Activated CD4-positive, alpha-beta T cell treated with anti-CD3 and anti-CD28 coated beads for 36 hours (primary cell): ENCODE measurements at regions not wholly inside any gene's neighbourhood (a gene's known extent, or its start where the extent isn't known, plus 50 kb on each side); places are given as distances from the start of the nearest gene placed in this dataset.

Source experiments
- ATAC-seq: fragments of 200-7000 bp; cut with Tn5 transposase; one replicate; pipeline ENCODE4 v1.10.0; 2021; ENCODE audit warnings: mild to moderate bottlenecking, moderate library complexity
- CTCF ChIA-PET: fragments of 350-600 bp; sonication (Branson Sonifier 250); formaldehyde crosslinking; loops from one replicate; lab custom pipeline; 2021; ENCODE audit warnings: antibody characterized with exemption; lab: Charles Lee
- POLR2A ChIA-PET: fragments of 350-600 bp; sonication (Branson Sonifier 250); formaldehyde crosslinking; loops from one replicate; lab custom pipeline; 2021; ENCODE audit warnings: antibody characterized with exemption, inconsistent platforms; lab: Charles Lee
- DNase-seq: peaks from one replicate; pipeline ENCODE4 v3.0.0-alpha.2; 2020
- H3K27ac Mint-ChIP-seq: one replicate; pipeline ENCODE4 v1.8.0; 2021; ENCODE audit warnings: mixed read lengths
- H3K27me3 Mint-ChIP-seq: one replicate; pipeline ENCODE4 v1.8.0; 2021; ENCODE audit warnings: mixed read lengths
- H3K36me3 Mint-ChIP-seq: one replicate; pipeline ENCODE4 v1.8.0; 2021; ENCODE audit warnings: low read depth, mixed read lengths
- H3K4me1 Mint-ChIP-seq: one replicate; pipeline ENCODE4 v1.8.0; 2021; ENCODE audit warnings: mixed read lengths
- H3K4me3 Mint-ChIP-seq: one replicate; pipeline ENCODE4 v1.8.0; 2021; ENCODE audit warnings: mild to moderate bottlenecking, moderate library complexity, mixed read lengths
- H3K9me3 Mint-ChIP-seq: one replicate; pipeline ENCODE4 v1.8.0; 2021; ENCODE audit warnings: low read depth, mixed read lengths
- intact Hi-C, 2 experiments: fragments of 100-400 bp; cut with DNase I in 1 of 2; cut with micrococcal nuclease in 1 of 2; formaldehyde crosslinking; loops; one replicate each; pipeline versions ENCODE4 v1.14.2 to v1.15.1; 2022 to 2024; cut with DNase I, micrococcal nuclease

DNA sequence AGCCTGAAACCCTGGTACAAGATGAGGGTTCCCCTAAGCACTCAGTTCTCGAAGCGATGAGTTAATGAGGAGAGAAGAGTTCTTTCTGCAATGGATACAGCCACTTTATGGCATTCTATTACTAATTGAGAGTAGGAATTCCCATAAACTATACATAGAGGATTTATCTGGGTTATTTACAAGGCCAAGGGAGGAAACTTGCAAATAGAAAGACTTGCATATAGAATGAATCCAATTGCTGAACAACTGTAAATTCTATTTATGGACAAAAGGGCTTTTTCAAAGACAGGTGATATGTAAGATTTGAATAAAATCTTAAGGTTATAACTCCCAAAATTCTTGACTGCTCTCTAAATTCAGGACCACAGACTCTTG is 182.2 kb downstream of the PPARGC1A start:
- no peak for ATAC-seq
- no peak overlapping the region for H3K4me3 Mint-ChIP-seq
- peaks cover 2% of the 10 kb centered on the region for H3K27me3 Mint-ChIP-seq
- ChIA-PET CTCF (no interaction called here), POLR2A (no interaction called here)
- DNase-seq, result no peak
- H3K9me3 Mint-ChIP-seq, result no peaks in the 10 kb centered on the region
- H3K4me1 Mint-ChIP-seq, result no peaks in the 10 kb centered on the region
- no peak overlapping the region for H3K27ac Mint-ChIP-seq
- intact Hi-C loops, result no loop called here
- H3K36me3 Mint-ChIP-seq, result no peaks in the 10 kb centered on the region

- H3K36me3 Mint-ChIP-seq, result no peaks in the 10 kb centered on the region
- no peak overlapping the region for H3K27ac Mint-ChIP-seq
- intact Hi-C loops, result no loop called here
- H3K9me3 Mint-ChIP-seq, result no peaks in the 10 kb centered on the region
- DNase-seq (no peak), ATAC-seq (no peak)
- ChIA-PET CTCF (no interaction called here), POLR2A (no interaction called here)
- no peak overlapping the region for H3K4me3 Mint-ChIP-seq
- H3K27me3 Mint-ChIP-seq, result peaks cover 2% of the 10 kb centered on the region
- no peaks in the 10 kb centered on the region for H3K4me1 Mint-ChIP-seq
Measured at GRCh38 chr4:23706972-23707651, 182.7 kb downstream of the PPARGC1A start.

DNA sequence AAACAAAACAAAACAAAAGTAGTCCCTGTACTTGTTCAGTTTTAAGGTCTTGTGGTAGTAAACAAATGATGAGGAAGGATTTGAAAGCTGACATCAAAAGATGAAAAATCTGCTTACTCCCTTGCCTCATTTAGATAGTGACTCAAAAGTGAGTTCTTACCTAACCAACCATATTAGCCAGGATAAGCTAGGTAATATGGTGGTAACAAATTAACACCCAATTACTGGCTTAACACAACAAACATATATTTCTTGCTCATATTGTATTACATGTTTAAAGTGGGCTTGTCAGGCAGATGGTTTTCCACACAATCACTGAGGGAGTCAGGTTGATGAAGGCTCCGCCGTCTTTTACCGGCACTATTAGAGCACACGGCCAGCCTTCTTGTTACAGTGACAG is 189.7 kb downstream of the PPARGC1A start:
- no peak for ATAC-seq
- Mint-ChIP-seq H3K27ac (no peak overlapping the region), H3K27me3 (peaks cover 2% of the 10 kb centered on the region), H3K9me3 (no peaks in the 10 kb centered on the region), H3K4me3 (no peak overlapping the region), H3K4me1 (no peaks in the 10 kb centered on the region), H3K36me3 (no peaks in the 10 kb centered on the region)
- ChIA-PET CTCF (no interaction called here), POLR2A (no interaction called here)
- DNase-seq, result no peak
- intact Hi-C loops, result no loop called here

DNA sequence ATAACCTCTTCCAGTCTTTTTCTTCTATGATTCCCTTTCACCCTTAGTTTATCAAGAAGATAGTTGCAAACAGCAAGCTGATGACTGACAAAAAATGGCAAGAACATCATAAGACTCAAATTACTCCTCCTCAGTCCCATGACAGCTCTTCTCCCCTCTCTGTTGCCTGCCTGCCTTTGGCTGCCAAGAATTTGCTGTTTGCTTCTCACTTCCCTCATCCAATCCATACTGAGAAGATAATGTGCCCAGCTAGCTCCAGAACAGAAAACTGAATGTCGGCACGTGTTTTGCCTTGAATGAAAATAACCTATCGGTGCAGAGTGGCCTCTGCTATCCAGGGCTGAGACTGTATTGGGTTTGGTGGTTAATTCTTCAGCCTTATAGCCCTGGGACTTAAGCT is 192.1 kb downstream of the PPARGC1A start:
- H3K27me3 Mint-ChIP-seq, result peaks cover under 1% of the 10 kb centered on the region
- POLR2A ChIA-PET, result no interaction called here
- ATAC-seq (no peak), DNase-seq (no peak)
- no peak overlapping the region for H3K4me3 Mint-ChIP-seq
- H3K27ac Mint-ChIP-seq, result no peak overlapping the region
- no peaks in the 10 kb centered on the region for H3K4me1 Mint-ChIP-seq
- no peaks in the 10 kb centered on the region for H3K9me3 Mint-ChIP-seq
- CTCF ChIA-PET, result interaction anchor here (0.7 kb wide), 1 partner anchor 932 kb away, joined by 3 read pairs; no protein-coding TSS in a partner anchor
- intact Hi-C loops, result no loop called here
- H3K36me3 Mint-ChIP-seq, result no peaks in the 10 kb centered on the region

DNA sequence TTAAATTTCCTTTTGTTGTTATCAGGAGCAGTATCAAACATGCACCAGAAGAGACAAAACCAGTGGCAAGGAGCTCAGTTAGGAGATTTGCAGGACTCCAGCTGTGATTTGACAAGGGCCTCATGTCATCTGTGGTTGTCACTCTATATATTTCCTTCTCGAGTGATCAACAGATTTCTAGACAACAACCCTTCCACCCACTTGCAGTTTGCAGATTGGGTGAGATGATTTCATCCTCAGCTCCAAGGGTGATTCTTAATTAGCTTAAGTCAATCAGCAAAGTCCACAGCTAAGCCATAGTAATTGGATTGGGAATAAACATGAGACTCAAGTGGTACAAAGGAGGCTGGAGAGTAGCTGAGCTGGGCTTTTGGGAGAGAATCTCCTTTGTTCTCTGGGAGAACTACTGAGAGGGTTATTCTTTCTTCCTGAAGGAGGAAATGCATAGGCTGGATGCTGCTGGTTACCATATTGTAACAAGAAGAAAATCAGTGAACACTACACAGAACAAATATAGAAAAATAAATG is 192.8 kb downstream of the PPARGC1A start:
- no peaks in the 10 kb centered on the region for H3K27me3 Mint-ChIP-seq
- no peaks in the 10 kb centered on the region for H3K4me1 Mint-ChIP-seq
- DNase-seq (no peak), ATAC-seq (no peak)
- H3K36me3 Mint-ChIP-seq, result no peaks in the 10 kb centered on the region
- ChIA-PET CTCF (no interaction called here), POLR2A (no interaction called here)
- no peaks in the 10 kb centered on the region for H3K9me3 Mint-ChIP-seq
- no peak overlapping the region for H3K27ac Mint-ChIP-seq
- no peak overlapping the region for H3K4me3 Mint-ChIP-seq
- intact Hi-C loops, result no loop called here

DNA sequence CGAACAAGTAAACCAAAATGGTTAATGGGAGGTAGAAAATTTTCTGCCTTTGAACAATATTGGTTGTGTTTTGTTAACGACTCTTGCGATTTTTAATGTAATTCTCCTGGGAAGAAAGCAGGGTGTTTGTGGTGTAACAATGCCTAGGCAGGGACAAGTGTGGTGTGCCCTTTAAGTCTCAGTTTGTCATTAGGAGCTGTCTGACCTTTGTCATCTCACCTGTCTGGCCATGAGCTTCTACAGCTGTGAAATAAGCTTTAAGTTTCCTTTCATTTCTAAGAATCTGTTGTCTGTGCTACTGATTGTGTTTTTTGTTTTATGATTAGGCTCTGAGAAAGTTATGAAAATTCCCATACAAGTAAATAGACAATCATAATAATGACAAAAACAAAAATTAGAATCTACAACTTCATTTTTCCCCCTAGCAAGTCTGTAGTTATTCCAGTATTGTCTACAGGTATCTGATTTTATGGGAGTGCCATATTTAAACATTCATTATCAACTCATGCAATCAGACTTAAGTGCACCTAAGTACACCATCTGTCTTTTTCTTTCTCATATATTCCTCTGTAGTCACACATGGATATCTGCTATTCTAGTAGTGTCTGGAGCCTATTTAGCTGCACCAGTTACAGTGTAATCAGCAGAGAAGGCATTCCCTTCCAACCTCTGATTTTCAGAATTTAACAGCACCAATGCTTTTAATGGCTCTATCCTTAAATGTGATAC is 203.5 kb downstream of the PPARGC1A start:
- no peak overlapping the region for H3K27ac Mint-ChIP-seq
- H3K9me3 Mint-ChIP-seq, result peaks cover 9% of the 10 kb centered on the region
- no peaks in the 10 kb centered on the region for H3K4me1 Mint-ChIP-seq
- ATAC-seq (no peak), DNase-seq (no peak)
- POLR2A ChIA-PET, result no interaction called here
- no peak overlapping the region for H3K4me3 Mint-ChIP-seq
- intact Hi-C loops, result no loop called here
- CTCF ChIA-PET, result no interaction called here
- peaks cover 2% of the 10 kb centered on the region for H3K27me3 Mint-ChIP-seq
- no peaks in the 10 kb centered on the region for H3K36me3 Mint-ChIP-seq

DNA sequence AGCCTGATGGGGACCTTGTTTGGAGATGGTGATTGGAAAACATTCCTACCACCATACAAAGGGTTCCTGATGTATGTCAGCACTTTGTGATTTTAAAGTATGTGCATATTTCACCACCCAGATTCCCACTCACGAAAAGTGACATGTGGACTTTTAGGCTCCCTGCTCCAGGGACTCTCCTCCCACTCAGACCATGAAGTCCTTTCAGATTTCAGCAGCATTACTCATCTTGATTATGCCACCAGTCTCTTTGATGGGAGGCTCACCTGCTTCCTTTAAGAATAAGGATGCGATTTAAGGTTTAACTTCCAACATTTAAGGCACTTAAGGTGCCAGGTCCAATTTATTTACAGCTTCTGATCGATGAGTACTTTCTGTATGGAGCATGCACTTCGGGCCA is 204.4 kb downstream of the PPARGC1A start:
- H3K36me3 Mint-ChIP-seq, result no peaks in the 10 kb centered on the region
- no peaks in the 10 kb centered on the region for H3K4me1 Mint-ChIP-seq
- H3K27ac Mint-ChIP-seq, result no peak overlapping the region
- DNase-seq (no peak), ATAC-seq (no peak)
- peaks cover 2% of the 10 kb centered on the region for H3K27me3 Mint-ChIP-seq
- ChIA-PET CTCF (no interaction called here), POLR2A (no interaction called here)
- H3K9me3 Mint-ChIP-seq, result peaks cover 9% of the 10 kb centered on the region
- intact Hi-C loops, result no loop called here
- no peak overlapping the region for H3K4me3 Mint-ChIP-seq

GRCh38 chr4:23680671-23681518 is 209.0 kb downstream of the PPARGC1A start:
- ChIA-PET CTCF (no interaction called here), POLR2A (no interaction called here)
- no peak overlapping the region for H3K4me3 Mint-ChIP-seq
- no peak overlapping the region for H3K27ac Mint-ChIP-seq
- no peaks in the 10 kb centered on the region for H3K9me3 Mint-ChIP-seq
- H3K36me3 Mint-ChIP-seq, result no peaks in the 10 kb centered on the region
- DNase-seq (no peak), ATAC-seq (no peak)
- H3K27me3 Mint-ChIP-seq, result no peaks in the 10 kb centered on the region
- H3K4me1 Mint-ChIP-seq, result no peaks in the 10 kb centered on the region
- intact Hi-C loops, result no loop called here

DNA sequence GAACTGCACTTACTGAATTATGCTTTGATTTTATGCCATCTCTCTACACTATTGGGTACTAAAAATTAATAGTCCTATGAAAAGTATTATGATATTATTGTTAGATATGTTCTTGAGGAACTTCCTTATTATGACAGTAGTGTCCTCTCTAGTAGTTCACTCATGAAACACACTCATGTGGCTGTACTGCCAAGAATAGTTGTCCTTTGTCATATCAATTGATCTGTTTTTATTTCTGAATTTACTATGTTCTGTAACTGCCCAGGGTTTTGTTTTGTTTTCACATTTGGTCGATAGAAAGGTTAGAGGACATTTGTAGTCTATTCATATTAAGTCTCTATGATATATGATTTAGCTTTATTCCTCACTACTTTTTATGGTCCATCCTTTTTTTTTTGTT is 215.2 kb downstream of the PPARGC1A start:
- ChIA-PET CTCF (interaction anchor here (0.7 kb wide), 1 partner anchor 180 kb away, joined by 3 read pairs; no protein-coding TSS in a partner anchor), POLR2A (no interaction called here)
- intact Hi-C loops, result no loop called here
- H3K9me3 Mint-ChIP-seq, result peaks cover 6% of the 10 kb centered on the region
- DNase-seq (no peak), ATAC-seq (no peak)
- no peaks in the 10 kb centered on the region for H3K4me1 Mint-ChIP-seq
- no peaks in the 10 kb centered on the region for H3K27me3 Mint-ChIP-seq
- H3K36me3 Mint-ChIP-seq, result no peaks in the 10 kb centered on the region
- no peak overlapping the region for H3K27ac Mint-ChIP-seq
- H3K4me3 Mint-ChIP-seq, result no peak overlapping the region

DNA sequence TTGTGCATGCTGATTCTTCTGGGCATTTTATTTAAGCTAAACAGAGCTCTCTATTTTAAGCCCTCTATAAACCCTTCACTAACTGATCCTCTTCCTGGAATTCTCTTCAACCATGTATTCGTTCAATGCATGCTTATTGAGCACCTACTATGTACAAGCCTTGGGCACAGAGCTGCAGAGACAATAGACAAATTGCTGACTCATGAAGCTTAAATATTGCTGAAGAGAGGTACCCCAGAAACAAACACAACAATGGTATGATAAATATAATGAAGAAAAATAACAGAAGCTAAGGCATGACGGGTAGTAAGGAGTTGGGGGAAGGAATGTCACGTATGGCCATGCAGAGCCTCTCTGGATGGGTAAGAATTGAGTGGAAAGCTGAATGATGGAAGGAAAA is 222.2 kb downstream of the PPARGC1A start:
- no peaks in the 10 kb centered on the region for H3K36me3 Mint-ChIP-seq
- H3K27me3 Mint-ChIP-seq, result no peaks in the 10 kb centered on the region
- DNase-seq (no peak), ATAC-seq (no peak)
- no peak overlapping the region for H3K4me3 Mint-ChIP-seq
- POLR2A ChIA-PET, result no interaction called here
- intact Hi-C loops, result no loop called here
- no peaks in the 10 kb centered on the region for H3K4me1 Mint-ChIP-seq
- H3K27ac Mint-ChIP-seq, result no peak overlapping the region
- H3K9me3 Mint-ChIP-seq, result peaks cover 12% of the 10 kb centered on the region
- CTCF ChIA-PET, result no interaction called here

DNA sequence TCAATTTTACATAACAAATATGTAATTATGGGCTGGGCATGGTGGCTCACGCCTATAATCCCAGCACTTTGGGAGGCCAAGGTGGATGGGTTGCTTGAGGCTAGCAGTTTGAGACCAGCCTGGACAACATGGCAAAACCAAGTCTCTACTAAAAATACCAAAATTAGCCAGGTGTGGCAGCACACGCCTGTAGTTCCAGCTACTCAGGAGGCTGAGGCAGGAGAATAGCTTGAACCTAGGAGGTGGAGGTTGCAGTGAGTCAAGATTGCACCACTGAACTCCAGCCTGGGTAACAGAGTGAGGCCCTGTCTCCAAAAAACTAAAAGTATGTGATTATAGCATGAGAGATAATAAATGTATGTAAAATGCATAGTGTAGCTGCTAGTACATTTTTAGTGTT is 229.0 kb downstream of the PPARGC1A start:
- intact Hi-C loops, result no loop called here
- ChIA-PET CTCF (interaction anchor here (0.9 kb wide), 1 partner anchor 67 kb away, joined by 3 read pairs; no protein-coding TSS in a partner anchor), POLR2A (no interaction called here)
- no peaks in the 10 kb centered on the region for H3K36me3 Mint-ChIP-seq
- DNase-seq (no peak), ATAC-seq (no peak)
- no peak overlapping the region for H3K4me3 Mint-ChIP-seq
- peaks cover 3% of the 10 kb centered on the region for H3K9me3 Mint-ChIP-seq
- no peaks in the 10 kb centered on the region for H3K27me3 Mint-ChIP-seq
- H3K27ac Mint-ChIP-seq, result no peak overlapping the region
- no peaks in the 10 kb centered on the region for H3K4me1 Mint-ChIP-seq
